Mesendoderm (in vitro differentiated cells): ENCODE measurements at regions not wholly inside any gene's neighbourhood (a gene's known extent, or its start where the extent isn't known, plus 50 kb on each side); places are given as distances from the start of the nearest gene placed in this dataset.

Experiments used
- DNase-seq: peaks from one replicate; pipeline ENCODE4 v3.0.0; 2013
- H2AK5ac ChIP-seq: 2 replicates; pipeline ENCODE4 v1.6.1; 2013; ENCODE audit warnings: low read length, inconsistent platforms
- H2BK120ac ChIP-seq: 2 replicates; pipeline ENCODE4 v1.6.1; 2013; ENCODE audit warnings: low read depth, mild to moderate bottlenecking, low read length, moderate library complexity, mixed read lengths
- H2BK15ac ChIP-seq: replicated peaks from 2 replicates; pipeline ENCODE4 v1.6.1; 2013; ENCODE audit warnings: low read depth, mild to moderate bottlenecking, moderate library complexity
- H2BK5ac ChIP-seq: 2 replicates; pipeline ENCODE4 v1.6.1; 2013; ENCODE audit warnings: low read length, inconsistent platforms
- H3K18ac ChIP-seq: 2 replicates; pipeline ENCODE4 v1.6.1; 2013; ENCODE audit warnings: mild to moderate bottlenecking, low read length, mixed read lengths
- H3K23ac ChIP-seq: one replicate; pipeline ENCODE4 v1.6.1; 2013; ENCODE audit warnings: low read length
- H3K27ac ChIP-seq: 2 replicates; pipeline ENCODE4 v1.5.1; 2013; ENCODE audit warnings: low read depth, mild to moderate bottlenecking, inconsistent platforms, low read length, moderate library complexity
- H3K27me3 ChIP-seq: 2 replicates; pipeline ENCODE4 v1.6.1; 2013; ENCODE audit warnings: low read length, control low read depth, mild to moderate bottlenecking, inconsistent platforms; ENCODE audit not compliant: insufficient read depth, poor library complexity
- H3K36me3 ChIP-seq: 2 replicates; pipeline ENCODE4 v1.6.1; 2013; ENCODE audit warnings: low read length, inconsistent platforms; ENCODE audit not compliant: control insufficient read depth, insufficient read depth
- H3K4ac ChIP-seq: one replicate; pipeline ENCODE4 v1.6.1; 2013; ENCODE audit warnings: low read depth, mild to moderate bottlenecking, low read length, moderate library complexity
- H3K4me1 ChIP-seq: 2 replicates; pipeline ENCODE4 v1.6.1; 2013; ENCODE audit warnings: low read depth, low read length, inconsistent platforms; ENCODE audit not compliant: control insufficient read depth
- H3K4me2 ChIP-seq: 2 replicates; pipeline ENCODE4 v1.6.1; 2013; ENCODE audit warnings: low read length
- H3K4me3 ChIP-seq: 2 replicates; pipeline ENCODE4 v1.5.1; 2013; ENCODE audit warnings: mild to moderate bottlenecking, low read length
- H3K56ac ChIP-seq: one replicate; pipeline ENCODE4 v1.6.1; 2013; ENCODE audit warnings: low read length
- H3K79me1 ChIP-seq: 2 replicates; pipeline ENCODE4 v1.6.1; 2013; ENCODE audit warnings: low read length, inconsistent platforms
- H3K79me2 ChIP-seq: 2 replicates; pipeline ENCODE4 v1.6.1; 2013; ENCODE audit warnings: mild to moderate bottlenecking, low read length; ENCODE audit not compliant: control insufficient read depth, insufficient read depth
- H3K9ac ChIP-seq: 2 replicates; pipeline ENCODE4 v1.6.1; 2013; ENCODE audit warnings: low read length, inconsistent platforms
- H4K5ac ChIP-seq: one replicate; pipeline ENCODE4 v1.6.1; 2013; ENCODE audit warnings: low read length
- H4K8ac ChIP-seq: one replicate; pipeline ENCODE4 v1.6.1; 2013; ENCODE audit warnings: low read depth, mild to moderate bottlenecking, control low read depth, low read length, moderate library complexity
- WGBS: extraction: QIAGEN DNeasy Blood & Tissue Kit; methylation state at CpG from one replicate; pipeline ENCODE4 v1.1.7; 2013; ENCODE audit warnings: low lambda C conversion rate, missing lambda C conversion rate; ENCODE audit not compliant: insufficient coverage; ENCODE audit errors: extremely low coverage; 5-methylcytosine and 5-hydroxymethylcytosine counted together

DNA sequence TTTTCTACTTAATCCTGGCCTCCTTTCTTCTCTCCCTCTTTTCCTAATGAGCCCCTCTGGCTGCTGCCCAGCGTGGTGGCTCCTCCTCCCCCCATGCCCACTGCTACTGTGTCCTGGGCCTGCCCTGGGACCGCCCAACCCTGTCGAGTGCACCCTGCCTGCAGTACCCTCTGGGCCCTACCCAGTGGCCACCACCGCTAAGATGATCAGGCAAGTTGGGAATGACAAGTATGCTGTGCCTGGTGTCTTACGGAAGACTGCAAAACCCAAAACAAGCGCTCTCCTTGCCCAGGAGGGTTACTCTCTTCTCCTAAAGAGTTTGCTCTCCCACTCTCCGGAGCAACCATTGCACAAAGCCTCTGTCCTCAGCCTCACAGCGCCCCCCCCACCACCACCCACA lies 273.7 kb downstream of the SYK start:
- Histone ChIP-seq H2BK15ac (no peak overlapping the region), H3K18ac (no peak overlapping the region), H2BK120ac (no peak overlapping the region), H3K56ac (no peak overlapping the region), H3K27ac (no peak overlapping the region), H3K23ac (no peak overlapping the region), H2BK5ac (no peak overlapping the region), H4K5ac (no peak overlapping the region), H3K9ac (no peak overlapping the region), H3K4me3 (no peak overlapping the region), H3K4me2 (no peak overlapping the region), H4K8ac (no peak overlapping the region), H3K27me3 (no peaks in the 10 kb centered on the region), H3K4ac (no peak overlapping the region), H3K4me1 (peaks cover 4% of the 10 kb centered on the region), H2AK5ac (no peak overlapping the region), H3K79me1 (no peaks in the 10 kb centered on the region), H3K79me2 (no peaks in the 10 kb centered on the region), H3K36me3 (no peaks in the 10 kb centered on the region)
- no CpG with 5 or more reads among the region's 8 CpGs for WGBS
- DNase-seq, result peak; percentile 57

GRCh38 chr9:91077624-91078368 lies 276.2 kb downstream of the SYK start:
- no peak overlapping the region for H4K5ac ChIP-seq
- no CpG with 5 or more reads among the region's 6 CpGs for WGBS
- no peaks in the 10 kb centered on the region for H3K27me3 ChIP-seq
- no peak overlapping the region for H3K4ac ChIP-seq
- H2BK15ac ChIP-seq, result no peak overlapping the region
- H3K4me2 ChIP-seq, result no peak overlapping the region
- no peak overlapping the region for H3K27ac ChIP-seq
- H3K4me3 ChIP-seq, result no peak overlapping the region
- no peak overlapping the region for H3K18ac ChIP-seq
- H2BK5ac ChIP-seq, result no peak overlapping the region
- no peaks in the 10 kb centered on the region for H3K79me1 ChIP-seq
- no peak overlapping the region for H2AK5ac ChIP-seq
- no peak overlapping the region for H3K23ac ChIP-seq
- no peaks in the 10 kb centered on the region for H3K36me3 ChIP-seq
- no peak overlapping the region for H2BK120ac ChIP-seq
- no peaks in the 10 kb centered on the region for H3K79me2 ChIP-seq
- peaks cover 4% of the 10 kb centered on the region for H3K4me1 ChIP-seq
- peak; percentile 46 for DNase-seq
- H4K8ac ChIP-seq, result no peak overlapping the region
- no peak overlapping the region for H3K9ac ChIP-seq
- H3K56ac ChIP-seq, result no peak overlapping the region

DNA sequence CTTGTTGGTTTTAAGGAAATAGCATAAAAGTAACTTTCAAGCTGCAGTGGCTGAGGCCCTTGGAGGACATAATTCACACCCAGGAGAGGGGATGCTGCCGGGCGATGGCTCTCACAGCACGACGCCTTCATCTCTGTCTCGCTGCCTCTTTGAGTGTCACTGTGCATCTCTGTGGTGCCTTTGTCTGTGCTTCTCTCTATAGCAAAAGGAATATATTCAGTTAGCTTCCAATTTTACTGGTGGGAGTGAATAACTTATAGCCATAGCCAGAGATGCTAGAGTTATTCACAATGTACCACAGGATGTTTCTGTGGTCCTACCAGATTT lies 276.7 kb downstream of the SYK start:
- Histone ChIP-seq H3K23ac (no peak overlapping the region), H3K27ac (no peak overlapping the region), H2AK5ac (no peak overlapping the region), H3K4me2 (no peak overlapping the region), H3K56ac (no peak overlapping the region), H2BK15ac (no peak overlapping the region), H4K8ac (no peak overlapping the region), H3K4me3 (no peak overlapping the region), H3K4ac (no peak overlapping the region), H2BK5ac (no peak overlapping the region), H3K79me2 (no peaks in the 10 kb centered on the region), H2BK120ac (no peak overlapping the region), H3K36me3 (no peaks in the 10 kb centered on the region), H3K18ac (no peak overlapping the region), H4K5ac (no peak overlapping the region), H3K27me3 (no peaks in the 10 kb centered on the region), H3K4me1 (peaks cover 4% of the 10 kb centered on the region), H3K9ac (no peak overlapping the region), H3K79me1 (no peaks in the 10 kb centered on the region)
- DNase-seq, result no peak
- no CpG with 5 or more reads among the region's 5 CpGs for WGBS

GRCh38 chr9:91082731-91083130 lies 279.0 kb downstream of the AUH start:
- H3K4me1 ChIP-seq, result peaks cover 5% of the 10 kb centered on the region
- WGBS, result no CpG with 5 or more reads among the region's 4 CpGs
- no peaks in the 10 kb centered on the region for H3K79me2 ChIP-seq
- H2AK5ac ChIP-seq, result no peak overlapping the region
- H2BK15ac ChIP-seq, result no peak overlapping the region
- no peak overlapping the region for H3K9ac ChIP-seq
- no peak overlapping the region for H4K5ac ChIP-seq
- H3K79me1 ChIP-seq, result no peaks in the 10 kb centered on the region
- H3K23ac ChIP-seq, result no peak overlapping the region
- H3K27me3 ChIP-seq, result no peaks in the 10 kb centered on the region
- DNase-seq, result no peak
- no peak overlapping the region for H3K4me3 ChIP-seq
- no peak overlapping the region for H3K4ac ChIP-seq
- H3K27ac ChIP-seq, result no peak overlapping the region
- no peak overlapping the region for H2BK5ac ChIP-seq
- no peak overlapping the region for H3K4me2 ChIP-seq
- no peaks in the 10 kb centered on the region for H3K36me3 ChIP-seq
- no peak overlapping the region for H3K18ac ChIP-seq
- H3K56ac ChIP-seq, result no peak overlapping the region
- no peak overlapping the region for H2BK120ac ChIP-seq
- no peak overlapping the region for H4K8ac ChIP-seq

GRCh38 chr9:91084896-91085516 lies 276.7 kb downstream of the AUH start:
- Histone ChIP-seq H4K8ac (no peak overlapping the region), H4K5ac (no peak overlapping the region), H3K27ac (no peak overlapping the region), H3K79me1 (no peaks in the 10 kb centered on the region), H3K9ac (no peak overlapping the region), H2BK5ac (no peak overlapping the region), H3K4me2 (no peak overlapping the region), H3K36me3 (no peaks in the 10 kb centered on the region), H2BK15ac (no peak overlapping the region), H3K4ac (no peak overlapping the region), H2BK120ac (no peak overlapping the region), H3K18ac (no peak overlapping the region), H2AK5ac (no peak overlapping the region), H3K4me1 (peaks cover 2% of the 10 kb centered on the region), H3K4me3 (no peak overlapping the region), H3K56ac (no peak overlapping the region), H3K23ac (no peak overlapping the region), H3K27me3 (no peaks in the 10 kb centered on the region), H3K79me2 (no peaks in the 10 kb centered on the region)
- WGBS, result no CpG with 5 or more reads among the region's 2 CpGs
- peak; percentile 76 for DNase-seq
